Breast epithelium (tissue), 3 donors: ENCODE measurements at regions not wholly inside any gene's neighbourhood (a gene's known extent, or its start where the extent isn't known, plus 50 kb on each side); places are given as distances from the start of the nearest gene placed in this dataset.

Experiments
- POLR2AphosphoS5 ChIP-seq, 3 donors: sonication (generic); formaldehyde crosslinking; IDR thresholded peaks; one replicate each; pipeline ENCODE4 v1.6.1; 2017; ENCODE audit warnings: antibody characterized with exemption in 3 of 3
- TF ChIP-seq, protein P1 (sequence below), 3 donors: fragments of 450-650 bp; IDR thresholded peaks; one replicate each; pipeline ENCODE4 v1.5.1; 2016 to 2017; ENCODE audit warnings: antibody characterized with exemption in 3 of 3, mild to moderate bottlenecking in 3 of 3, moderate library complexity in 3 of 3

DNA sequence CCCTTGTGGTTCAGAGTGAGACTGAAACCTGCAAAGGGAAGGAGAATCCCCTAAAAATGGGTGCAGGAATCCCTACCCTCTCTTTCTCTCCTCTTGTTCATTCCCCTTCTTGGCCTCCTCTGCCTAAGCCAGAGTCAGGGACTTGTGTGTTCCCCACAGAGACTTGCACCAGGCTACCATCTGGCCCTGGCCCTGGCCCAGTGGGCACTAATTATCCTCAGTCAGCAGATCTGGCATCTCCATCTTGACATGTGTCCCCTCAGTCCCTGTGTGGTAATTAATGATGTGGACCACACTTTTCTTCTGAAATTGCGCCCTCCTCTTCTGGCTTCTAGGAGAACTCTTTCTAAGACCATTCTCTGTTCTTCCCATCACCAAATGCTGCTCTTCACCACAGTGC, 354.4 kb downstream of the SETD4 start:
- TF ChIP-seq POLR2AphosphoS5 (IDR thresholded peaks at IDR 0.05) = no peak
- TF ChIP-seq, protein P1, sequence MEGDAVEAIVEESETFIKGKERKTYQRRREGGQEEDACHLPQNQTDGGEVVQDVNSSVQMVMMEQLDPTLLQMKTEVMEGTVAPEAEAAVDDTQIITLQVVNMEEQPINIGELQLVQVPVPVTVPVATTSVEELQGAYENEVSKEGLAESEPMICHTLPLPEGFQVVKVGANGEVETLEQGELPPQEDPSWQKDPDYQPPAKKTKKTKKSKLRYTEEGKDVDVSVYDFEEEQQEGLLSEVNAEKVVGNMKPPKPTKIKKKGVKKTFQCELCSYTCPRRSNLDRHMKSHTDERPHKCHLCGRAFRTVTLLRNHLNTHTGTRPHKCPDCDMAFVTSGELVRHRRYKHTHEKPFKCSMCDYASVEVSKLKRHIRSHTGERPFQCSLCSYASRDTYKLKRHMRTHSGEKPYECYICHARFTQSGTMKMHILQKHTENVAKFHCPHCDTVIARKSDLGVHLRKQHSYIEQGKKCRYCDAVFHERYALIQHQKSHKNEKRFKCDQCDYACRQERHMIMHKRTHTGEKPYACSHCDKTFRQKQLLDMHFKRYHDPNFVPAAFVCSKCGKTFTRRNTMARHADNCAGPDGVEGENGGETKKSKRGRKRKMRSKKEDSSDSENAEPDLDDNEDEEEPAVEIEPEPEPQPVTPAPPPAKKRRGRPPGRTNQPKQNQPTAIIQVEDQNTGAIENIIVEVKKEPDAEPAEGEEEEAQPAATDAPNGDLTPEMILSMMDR (IDR thresholded peaks at IDR 0.05) = no peak
